KG1 (cell line): ENCODE measurements at regions not wholly inside any gene's neighbourhood (a gene's known extent, or its start where the extent isn't known, plus 50 kb on each side); places are given as distances from the start of the nearest gene placed in this dataset.
A peak's percentile ranks its signal among the peaks of the same experiment; 100 is the strongest.

Experiments used
- DNase-seq: peaks from one replicate; lab custom pipeline; 2025; lab: John Stamatoyannopoulos, UW

- no peak for DNase-seq
Observed at GRCh38 chr2:181114021-181114420, 133.6 kb downstream of the UBE2E3 start.

- DNase-seq = no peak
Observed at GRCh38 chr2:181116261-181116660, 135.9 kb downstream of the UBE2E3 start.

GRCh38 chr2:181117206-181117925, 137.0 kb downstream of the UBE2E3 start:
- no peak for DNase-seq

- DNase-seq = no peak
Observed at GRCh38 chr2:181120625-181121024, 140.2 kb downstream of the UBE2E3 start.

GRCh38 chr2:181121996-181122395, 141.6 kb downstream of the UBE2E3 start:
- no peak for DNase-seq

GRCh38 chr2:181122601-181123000, 142.2 kb downstream of the UBE2E3 start:
- DNase-seq = no peak

GRCh38 chr2:181123798-181124231, 143.4 kb downstream of the UBE2E3 start:
- DNase-seq = peak; percentile 75

GRCh38 chr2:181124497-181124896, 144.1 kb downstream of the UBE2E3 start:
- DNase-seq = peak; percentile 36

- no peak for DNase-seq
Observed at GRCh38 chr2:181125359-181125758, 145.0 kb downstream of the UBE2E3 start.

- no peak for DNase-seq
Observed at GRCh38 chr2:181126311-181126868, 146.0 kb downstream of the UBE2E3 start.

- no peak for DNase-seq
Observed at GRCh38 chr2:181128199-181128598, 147.8 kb downstream of the UBE2E3 start.

GRCh38 chr2:181129364-181130056, 149.1 kb downstream of the UBE2E3 start:
- DNase-seq = no peak

GRCh38 chr2:181130686-181131085, 150.3 kb downstream of the UBE2E3 start:
- no peak for DNase-seq

GRCh38 chr2:181131584-181131983, 151.2 kb downstream of the UBE2E3 start:
- no peak for DNase-seq

GRCh38 chr2:181138816-181139215, 158.4 kb downstream of the UBE2E3 start:
- DNase-seq = no peak

GRCh38 chr2:181139831-181140230, 159.4 kb downstream of the UBE2E3 start:
- DNase-seq = no peak

- no peak for DNase-seq
Observed at GRCh38 chr2:181140414-181140813, 160.0 kb downstream of the UBE2E3 start.

- no peak for DNase-seq
Observed at GRCh38 chr2:181140928-181141327, 160.5 kb downstream of the UBE2E3 start.

- DNase-seq = no peak
Observed at GRCh38 chr2:181141676-181142075, 161.3 kb downstream of the UBE2E3 start.

- no peak for DNase-seq
Observed at GRCh38 chr2:181142514-181142913, 162.1 kb downstream of the UBE2E3 start.

GRCh38 chr2:181143790-181144300, 163.4 kb downstream of the UBE2E3 start:
- no peak for DNase-seq

GRCh38 chr2:181145645-181146044, 165.2 kb downstream of the UBE2E3 start:
- DNase-seq = no peak

GRCh38 chr2:181146171-181146570, 165.8 kb downstream of the UBE2E3 start:
- no peak for DNase-seq
